GM21529 (cell line): ENCODE measurements at regions not wholly inside any gene's neighbourhood (a gene's known extent, or its start where the extent isn't known, plus 50 kb on each side); places are given as distances from the start of the nearest gene placed in this dataset.
"Not testable (repeated sequence)": the region's sequence is repeated elsewhere in the genome, so short reads cannot be mapped to it uniquely, and the experiment has no call there.

Source experiments
- ATAC-seq: cut with Tn5 transposase; IDR thresholded peaks from one replicate; pipeline ENCODE4 v1.9.1; 2021; ENCODE audit not compliant: unreplicated experiment

- ATAC-seq: not testable (repeated sequence)
Measured at GRCh38 chr7:113176180-113176579, 57.8 kb upstream of the SMIM30 start.

GRCh38 chr7:113175525-113176104 is 57.3 kb upstream of the SMIM30 start:
- no peak for ATAC-seq

- no peak for ATAC-seq
Measured at GRCh38 chr7:113172726-113173125, 54.4 kb upstream of the SMIM30 start.

- ATAC-seq: no peak
Measured at GRCh38 chr7:113170591-113170990, 52.2 kb upstream of the SMIM30 start.
